NT2/D1 (cell line): ENCODE measurements at regions not wholly inside any gene's neighbourhood (a gene's known extent, or its start where the extent isn't known, plus 50 kb on each side); places are given as distances from the start of the nearest gene placed in this dataset.
"Not testable (repeated sequence)": the region's sequence is repeated elsewhere in the genome, so short reads cannot be mapped to it uniquely, and the experiment has no call there.

Source experiments
- DNase-seq: peaks from one replicate; pipeline ENCODE4 v3.0.0-alpha.2; 2011; ENCODE audit warnings: low read depth, low spot score
- H3K27me3 ChIP-seq: 2 replicates; pipeline ENCODE4 v1.6.0; 2011; ENCODE audit warnings: mild to moderate bottlenecking; ENCODE audit not compliant: insufficient read length, insufficient read depth
- H3K36me3 ChIP-seq: 2 replicates; pipeline ENCODE4 v1.6.1; 2011; ENCODE audit warnings: mild to moderate bottlenecking, low read length, mixed read lengths; ENCODE audit not compliant: insufficient read depth, insufficient read length
- H3K4me1 ChIP-seq: 2 replicates; pipeline ENCODE4 v1.5.1; 2011; ENCODE audit not compliant: insufficient read depth, insufficient read length
- H3K4me3 ChIP-seq: 2 replicates; pipeline ENCODE4 v1.5.1; 2011; ENCODE audit warnings: low read depth; ENCODE audit not compliant: insufficient read length
- H3K9ac ChIP-seq: 2 replicates; pipeline ENCODE4 v1.6.0; 2011; ENCODE audit warnings: low read depth; ENCODE audit not compliant: insufficient read length
- H3K9me3 ChIP-seq: 2 replicates; pipeline ENCODE4 v1.5.1; 2011; ENCODE audit warnings: mild to moderate bottlenecking, low read length; ENCODE audit not compliant: insufficient read depth
- SUZ12 ChIP-seq: IDR thresholded peaks from 2 replicates; pipeline ENCODE4 v1.6.1; 2011; ENCODE audit not compliant: insufficient read length, insufficient read depth; ENCODE audit errors: extremely low read depth
- YY1 ChIP-seq: IDR thresholded peaks from 2 replicates; pipeline ENCODE4 v1.6.1; 2011; ENCODE audit not compliant: insufficient read length, insufficient read depth
- ZNF274 ChIP-seq: IDR thresholded peaks from 2 replicates; pipeline ENCODE4 v1.6.1; 2011; ENCODE audit warnings: mild to moderate bottlenecking, low read depth, low read length

GRCh38 chr6:66522864-66523263 is 815.8 kb upstream of the EYS start:
- Histone ChIP-seq H3K36me3 (no peaks in the 10 kb centered on the region), H3K9me3 (no peaks in the 10 kb centered on the region), H3K4me3 (no peak overlapping the region), H3K4me1 (no peaks in the 10 kb centered on the region), H3K9ac (no peak overlapping the region), H3K27me3 (no peaks in the 10 kb centered on the region)
- DNase-seq: no peak
- TF ChIP-seq ZNF274 (no peak), YY1 (no peak), SUZ12 (no peak)

DNA sequence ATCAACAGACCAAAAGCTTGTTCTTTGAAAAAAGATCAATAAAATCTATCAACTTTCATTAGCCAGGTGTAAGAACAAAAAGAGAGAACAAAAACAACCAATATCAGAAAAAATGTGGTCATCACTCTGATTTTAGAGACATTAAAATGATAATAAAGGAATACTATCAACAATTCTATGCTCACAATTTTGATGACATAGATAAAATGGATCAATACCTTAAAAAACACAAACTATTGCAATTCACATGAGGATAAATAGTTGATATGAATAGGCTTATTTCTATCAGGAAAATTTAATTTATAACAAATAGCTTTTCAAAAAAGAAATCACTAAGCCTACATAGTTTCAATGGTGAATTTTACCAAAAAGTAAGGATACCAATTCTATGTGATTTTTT is 809.4 kb upstream of the EYS start:
- Histone ChIP-seq H3K4me1 (no peaks in the 10 kb centered on the region), H3K4me3 (no peak overlapping the region), H3K27me3 (no peaks in the 10 kb centered on the region), H3K9ac (no peak overlapping the region), H3K36me3 (no peaks in the 10 kb centered on the region), H3K9me3 (no peaks in the 10 kb centered on the region)
- TF ChIP-seq SUZ12 (no peak), YY1 (no peak), ZNF274 (no peak)
- DNase-seq: no peak

DNA sequence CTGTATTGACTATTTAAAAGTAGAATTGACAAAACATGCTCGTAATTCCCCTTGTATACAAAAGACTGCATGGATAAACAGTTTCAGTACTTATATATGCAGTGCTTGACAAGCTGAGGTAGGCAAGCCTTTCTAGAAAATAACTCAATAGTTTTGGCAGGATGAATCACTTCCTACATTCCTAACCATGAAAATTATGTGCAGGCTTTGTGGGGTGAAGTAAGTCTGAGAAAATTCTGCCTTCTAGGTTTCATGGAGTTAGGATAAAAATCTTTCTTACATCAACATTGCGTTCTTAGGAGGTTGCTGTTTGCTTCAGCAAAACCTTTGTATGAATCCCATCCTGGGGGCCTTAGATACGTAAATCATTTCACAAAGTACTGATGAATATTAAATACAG is 801.4 kb upstream of the EYS start:
- Histone ChIP-seq H3K9ac (no peak overlapping the region), H3K4me3 (no peak overlapping the region), H3K9me3 (no peaks in the 10 kb centered on the region), H3K4me1 (no peaks in the 10 kb centered on the region), H3K36me3 (no peaks in the 10 kb centered on the region), H3K27me3 (no peaks in the 10 kb centered on the region)
- TF ChIP-seq ZNF274 (no peak), YY1 (no peak), SUZ12 (no peak)
- no peak for DNase-seq

GRCh38 chr6:66499851-66500250 is 792.8 kb upstream of the EYS start:
- H3K9me3 ChIP-seq: no peaks in the 10 kb centered on the region
- TF ChIP-seq ZNF274 (no peak), YY1 (no peak), SUZ12 (no peak)
- no peak overlapping the region for H3K4me3 ChIP-seq
- H3K9ac ChIP-seq: no peak overlapping the region
- H3K4me1 ChIP-seq: no peaks in the 10 kb centered on the region
- H3K36me3 ChIP-seq: no peaks in the 10 kb centered on the region
- DNase-seq: no peak
- H3K27me3 ChIP-seq: no peaks in the 10 kb centered on the region

- no peaks in the 10 kb centered on the region for H3K27me3 ChIP-seq
- no peak overlapping the region for H3K4me3 ChIP-seq
- no peaks in the 10 kb centered on the region for H3K36me3 ChIP-seq
- TF ChIP-seq SUZ12 (no peak), YY1 (no peak), ZNF274 (no peak)
- no peaks in the 10 kb centered on the region for H3K9me3 ChIP-seq
- H3K4me1 ChIP-seq: no peaks in the 10 kb centered on the region
- DNase-seq: peak; percentile 20
- H3K9ac ChIP-seq: no peak overlapping the region
Measured at GRCh38 chr6:66496659-66497058, 789.6 kb upstream of the EYS start.

- not testable (repeated sequence) for H3K9ac ChIP-seq, H3K4me3 ChIP-seq, H3K36me3 ChIP-seq, DNase-seq, H3K27me3 ChIP-seq, H3K4me1 ChIP-seq, H3K9me3 ChIP-seq
Measured at GRCh38 chr6:66494643-66495042, 787.6 kb upstream of the EYS start.

GRCh38 chr6:66489269-66489987 is 782.4 kb upstream of the EYS start:
- H3K27me3 ChIP-seq: no peaks in the 10 kb centered on the region
- no peaks in the 10 kb centered on the region for H3K36me3 ChIP-seq
- DNase-seq: no peak
- H3K4me1 ChIP-seq: no peaks in the 10 kb centered on the region
- no peak overlapping the region for H3K4me3 ChIP-seq
- TF ChIP-seq SUZ12 (no peak), ZNF274 (no peak), YY1 (no peak)
- H3K9me3 ChIP-seq: no peaks in the 10 kb centered on the region
- H3K9ac ChIP-seq: no peak overlapping the region
